ENCODE measurements at regions not wholly inside any gene's neighbourhood (a gene's known extent, or its start where the extent isn't known, plus 50 kb on each side); places are given as distances from the start of the nearest gene placed in this dataset.
"Not testable (repeated sequence)": the region's sequence is repeated elsewhere in the genome, so short reads cannot be mapped to it uniquely, and the experiment has no call there.

- no peak for DNase-seq
Measured at GRCh38 chr14:51595881-51596455, 55.7 kb upstream of the FRMD6 start.

GRCh38 chr14:51596488-51597117, 55.1 kb upstream of the FRMD6 start:
- DNase-seq = no peak

DNA sequence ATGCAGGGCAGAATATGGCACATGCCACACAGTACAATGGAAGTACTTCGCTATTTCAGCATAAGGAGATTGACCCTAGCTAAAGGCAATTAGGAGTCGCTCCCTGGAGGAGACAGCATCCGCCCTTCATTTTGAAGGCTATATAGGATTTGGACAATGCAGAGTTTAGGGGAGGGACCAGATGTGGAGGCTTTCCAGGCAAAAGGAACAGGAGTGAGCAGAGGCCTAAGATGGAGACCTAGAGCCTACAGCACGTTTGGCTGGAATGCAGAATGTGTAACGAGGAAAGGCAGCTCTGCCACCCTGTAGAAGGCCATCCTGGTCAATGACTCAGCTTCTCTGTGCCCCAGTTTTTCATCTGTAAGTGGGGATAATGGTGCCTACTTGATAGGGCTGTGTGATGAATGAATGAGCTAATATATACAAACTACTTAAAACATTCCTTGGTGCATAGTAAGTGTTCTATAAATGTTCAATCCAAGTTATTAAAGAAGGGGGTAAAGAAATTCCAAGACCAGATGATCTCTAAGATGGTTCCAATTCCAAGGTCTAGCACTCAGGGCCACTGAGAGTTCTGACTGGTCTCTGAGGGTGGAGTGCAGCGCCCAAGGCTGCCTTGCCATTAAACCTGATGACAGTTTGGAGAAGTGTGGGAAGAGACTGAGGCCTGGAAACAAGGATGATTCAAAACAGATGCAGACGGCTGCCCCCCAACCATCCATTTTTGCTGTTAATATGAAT, 54.3 kb upstream of the FRMD6 start:
- no peak for DNase-seq

- not testable (repeated sequence) for DNase-seq
Measured at GRCh38 chr14:51598924-51599600, 52.6 kb upstream of the FRMD6 start.

- DNase-seq = no peak
Measured at GRCh38 chr14:51600658-51601057, 51.1 kb upstream of the FRMD6 start.
